Activated T-helper 2 cell treated with anti-CD3 and anti-CD28 coated beads, Interferon-gamma antibody, Interleukin-2, Interleukin-4, amounts not matched to agents 10 μg/mL and 5 μg/mL and 100 μg/mL, durations not matched to agents 14 hours and 24 hours and 36 hours (primary cell): ENCODE measurements at regions not wholly inside any gene's neighbourhood (a gene's known extent, or its start where the extent isn't known, plus 50 kb on each side); places are given as distances from the start of the nearest gene placed in this dataset.

ENCODE experiments used
- DNase-seq: peaks from one replicate; pipeline ENCODE4 v3.0.0; 2021; ENCODE audit warnings: low spot score
- H3K27ac Mint-ChIP-seq: one replicate; pipeline ENCODE4 v1.8.0; 2021; ENCODE audit warnings: mixed read lengths
- H3K27me3 Mint-ChIP-seq: one replicate; pipeline ENCODE4 v1.8.0; 2021; ENCODE audit warnings: low read depth, mixed read lengths
- H3K36me3 Mint-ChIP-seq: one replicate; pipeline ENCODE4 v1.8.0; 2021; ENCODE audit warnings: low read depth, mixed read lengths
- H3K4me1 Mint-ChIP-seq: one replicate; pipeline ENCODE4 v1.8.0; 2021; ENCODE audit warnings: low read depth, mixed read lengths
- H3K4me3 Mint-ChIP-seq: one replicate; pipeline ENCODE4 v1.8.0; 2021; ENCODE audit warnings: low read depth, mild to moderate bottlenecking, moderate library complexity, mixed read lengths
- H3K9me3 Mint-ChIP-seq: one replicate; pipeline ENCODE4 v1.8.0; 2021; ENCODE audit warnings: mixed read lengths
- intact Hi-C: fragments of 100-400 bp; cut with micrococcal nuclease; formaldehyde crosslinking; loops from one replicate; pipeline ENCODE4 v1.15.1; 2023

GRCh38 chr15:93887151-93887550 lies 344.2 kb upstream of the MCTP2 start:
- H3K27me3 Mint-ChIP-seq: no peaks in the 10 kb centered on the region
- no peaks in the 10 kb centered on the region for H3K36me3 Mint-ChIP-seq
- no peak overlapping the region for H3K27ac Mint-ChIP-seq
- intact Hi-C loops: no loop called here
- DNase-seq: no peak
- H3K4me3 Mint-ChIP-seq: no peak overlapping the region
- no peaks in the 10 kb centered on the region for H3K4me1 Mint-ChIP-seq
- H3K9me3 Mint-ChIP-seq: no peaks in the 10 kb centered on the region

GRCh38 chr15:93882779-93883178 lies 348.6 kb upstream of the MCTP2 start:
- no peak overlapping the region for H3K4me3 Mint-ChIP-seq
- H3K36me3 Mint-ChIP-seq: no peaks in the 10 kb centered on the region
- H3K27me3 Mint-ChIP-seq: no peaks in the 10 kb centered on the region
- intact Hi-C loops: no loop called here
- no peaks in the 10 kb centered on the region for H3K9me3 Mint-ChIP-seq
- no peak for DNase-seq
- no peaks in the 10 kb centered on the region for H3K4me1 Mint-ChIP-seq
- H3K27ac Mint-ChIP-seq: no peak overlapping the region

DNA sequence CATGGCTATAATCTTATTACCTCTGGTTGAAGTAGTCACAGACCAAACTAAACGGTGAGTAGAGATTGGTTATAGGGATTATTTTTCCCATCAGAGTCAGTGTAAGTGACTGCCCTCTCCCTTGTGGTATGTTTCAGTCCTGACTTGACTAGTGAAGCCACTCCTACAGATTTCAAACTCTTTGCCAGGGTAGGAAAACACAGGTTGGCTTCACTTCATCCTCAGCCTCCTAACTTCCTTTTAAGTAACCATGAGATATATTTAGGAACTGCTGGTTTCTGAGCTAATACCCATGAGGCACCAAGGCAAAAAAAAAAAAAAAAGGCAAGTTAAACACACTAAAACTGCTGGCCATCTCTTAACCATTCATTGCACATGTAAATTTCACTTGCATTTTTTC lies 349.2 kb upstream of the MCTP2 start:
- H3K27ac Mint-ChIP-seq: no peak overlapping the region
- no peak overlapping the region for H3K4me3 Mint-ChIP-seq
- no peaks in the 10 kb centered on the region for H3K27me3 Mint-ChIP-seq
- no peaks in the 10 kb centered on the region for H3K4me1 Mint-ChIP-seq
- H3K36me3 Mint-ChIP-seq: no peaks in the 10 kb centered on the region
- no peak for DNase-seq
- H3K9me3 Mint-ChIP-seq: no peaks in the 10 kb centered on the region
- intact Hi-C loops: no loop called here

DNA sequence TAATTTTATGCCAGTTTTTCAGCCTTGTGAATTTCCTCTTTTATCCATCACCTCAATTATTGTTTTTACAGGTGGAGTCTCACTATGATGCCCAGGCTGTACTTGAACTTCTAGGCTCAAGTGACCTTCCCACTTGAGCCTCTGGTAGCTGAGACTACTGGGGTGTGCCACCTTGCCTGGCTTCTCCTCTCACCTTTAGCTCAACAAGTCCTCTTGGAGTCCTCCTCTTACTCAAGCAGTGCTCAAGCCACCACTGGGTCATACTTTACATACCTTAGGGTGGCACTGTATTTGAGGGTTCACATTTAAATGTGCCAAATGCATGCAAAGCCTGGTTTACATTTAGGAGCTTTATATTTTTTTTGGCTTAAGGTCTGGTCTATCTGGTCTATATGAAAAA lies 350.1 kb upstream of the MCTP2 start:
- H3K4me3 Mint-ChIP-seq: no peak overlapping the region
- H3K36me3 Mint-ChIP-seq: no peaks in the 10 kb centered on the region
- H3K27me3 Mint-ChIP-seq: no peaks in the 10 kb centered on the region
- H3K4me1 Mint-ChIP-seq: no peaks in the 10 kb centered on the region
- no peak for DNase-seq
- no peak overlapping the region for H3K27ac Mint-ChIP-seq
- no peaks in the 10 kb centered on the region for H3K9me3 Mint-ChIP-seq
- intact Hi-C loops: no loop called here

DNA sequence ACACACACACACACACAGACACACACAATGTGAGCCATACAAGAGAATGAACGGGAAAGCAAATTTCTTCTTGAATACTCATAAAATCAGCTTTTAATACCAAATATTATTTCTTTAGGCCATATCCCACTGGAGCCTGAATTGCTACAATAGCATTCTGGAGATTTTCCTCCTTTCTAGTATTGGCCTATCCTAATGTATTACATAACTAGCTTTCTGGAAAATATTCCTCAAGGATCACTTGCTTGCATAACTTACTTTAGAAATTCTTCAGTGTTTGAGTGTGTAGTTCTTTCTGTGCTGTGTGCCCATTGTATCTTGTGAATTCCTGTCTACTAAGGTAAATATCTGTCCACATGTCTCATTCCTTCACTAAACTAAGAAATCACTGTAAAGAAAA lies 351.0 kb upstream of the MCTP2 start:
- Mint-ChIP-seq H3K27ac (no peak overlapping the region), H3K36me3 (no peaks in the 10 kb centered on the region), H3K9me3 (no peaks in the 10 kb centered on the region), H3K27me3 (no peaks in the 10 kb centered on the region), H3K4me3 (no peak overlapping the region), H3K4me1 (no peaks in the 10 kb centered on the region)
- DNase-seq: no peak
- intact Hi-C loops: no loop called here

GRCh38 chr15:93870583-93870982 lies 360.8 kb upstream of the MCTP2 start:
- Mint-ChIP-seq H3K4me3 (no peak overlapping the region), H3K4me1 (no peaks in the 10 kb centered on the region), H3K36me3 (no peaks in the 10 kb centered on the region), H3K27me3 (peaks cover 5% of the 10 kb centered on the region), H3K9me3 (no peaks in the 10 kb centered on the region), H3K27ac (no peak overlapping the region)
- DNase-seq: no peak
- intact Hi-C loops: no loop called here

DNA sequence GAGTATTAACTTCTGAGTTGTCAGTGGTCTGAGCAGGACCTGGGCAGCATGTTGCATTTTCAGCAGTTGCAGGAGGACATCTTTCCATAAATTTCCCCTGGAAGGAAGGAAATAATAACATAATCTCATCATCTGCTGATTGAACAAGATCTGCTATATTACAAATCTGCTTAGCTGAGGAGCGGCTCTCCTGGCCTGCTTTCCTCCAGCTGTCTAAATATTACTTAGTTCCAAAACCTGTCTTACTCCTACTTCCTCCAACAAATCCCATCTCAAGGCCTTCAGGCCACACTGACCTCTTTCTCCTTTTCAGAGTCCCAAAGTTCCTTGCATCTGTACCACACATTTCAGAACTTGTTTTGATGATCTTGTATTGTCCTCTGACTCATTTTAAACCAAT lies 364.4 kb upstream of the MCTP2 start:
- DNase-seq: no peak
- H3K27ac Mint-ChIP-seq: no peak overlapping the region
- H3K4me1 Mint-ChIP-seq: peaks cover 5% of the 10 kb centered on the region
- peaks cover 19% of the 10 kb centered on the region for H3K27me3 Mint-ChIP-seq
- H3K36me3 Mint-ChIP-seq: no peaks in the 10 kb centered on the region
- no peaks in the 10 kb centered on the region for H3K9me3 Mint-ChIP-seq
- no peak overlapping the region for H3K4me3 Mint-ChIP-seq
- intact Hi-C loops: no loop called here

GRCh38 chr15:93866476-93866875 lies 364.9 kb upstream of the MCTP2 start:
- intact Hi-C loops: no loop called here
- DNase-seq: no peak
- Mint-ChIP-seq H3K27me3 (peaks cover 21% of the 10 kb centered on the region), H3K9me3 (no peaks in the 10 kb centered on the region), H3K4me3 (no peak overlapping the region), H3K36me3 (no peaks in the 10 kb centered on the region), H3K27ac (no peak overlapping the region), H3K4me1 (peaks cover 6% of the 10 kb centered on the region)

- intact Hi-C loops: no loop called here
- Mint-ChIP-seq H3K27me3 (peaks cover 21% of the 10 kb centered on the region), H3K27ac (no peak overlapping the region)
Measured at GRCh38 chr15:93865586-93865985, 365.8 kb upstream of the MCTP2 start.

GRCh38 chr15:93862791-93863190 lies 368.6 kb upstream of the MCTP2 start:
- no peaks in the 10 kb centered on the region for H3K36me3 Mint-ChIP-seq
- no peak overlapping the region for H3K27ac Mint-ChIP-seq
- intact Hi-C loops: no loop called here
- H3K4me3 Mint-ChIP-seq: no peak overlapping the region
- no peaks in the 10 kb centered on the region for H3K9me3 Mint-ChIP-seq
- H3K4me1 Mint-ChIP-seq: peaks cover 9% of the 10 kb centered on the region
- peaks cover 16% of the 10 kb centered on the region for H3K27me3 Mint-ChIP-seq
- DNase-seq: no peak

More at GRCh38 chr15:93865586-93865985, 365.8 kb upstream of the MCTP2 start:
- Mint-ChIP-seq H3K4me3 (no peak overlapping the region), H3K9me3 (no peaks in the 10 kb centered on the region), H3K36me3 (no peaks in the 10 kb centered on the region), H3K4me1 (peaks cover 9% of the 10 kb centered on the region)
- DNase-seq: no peak

DNA sequence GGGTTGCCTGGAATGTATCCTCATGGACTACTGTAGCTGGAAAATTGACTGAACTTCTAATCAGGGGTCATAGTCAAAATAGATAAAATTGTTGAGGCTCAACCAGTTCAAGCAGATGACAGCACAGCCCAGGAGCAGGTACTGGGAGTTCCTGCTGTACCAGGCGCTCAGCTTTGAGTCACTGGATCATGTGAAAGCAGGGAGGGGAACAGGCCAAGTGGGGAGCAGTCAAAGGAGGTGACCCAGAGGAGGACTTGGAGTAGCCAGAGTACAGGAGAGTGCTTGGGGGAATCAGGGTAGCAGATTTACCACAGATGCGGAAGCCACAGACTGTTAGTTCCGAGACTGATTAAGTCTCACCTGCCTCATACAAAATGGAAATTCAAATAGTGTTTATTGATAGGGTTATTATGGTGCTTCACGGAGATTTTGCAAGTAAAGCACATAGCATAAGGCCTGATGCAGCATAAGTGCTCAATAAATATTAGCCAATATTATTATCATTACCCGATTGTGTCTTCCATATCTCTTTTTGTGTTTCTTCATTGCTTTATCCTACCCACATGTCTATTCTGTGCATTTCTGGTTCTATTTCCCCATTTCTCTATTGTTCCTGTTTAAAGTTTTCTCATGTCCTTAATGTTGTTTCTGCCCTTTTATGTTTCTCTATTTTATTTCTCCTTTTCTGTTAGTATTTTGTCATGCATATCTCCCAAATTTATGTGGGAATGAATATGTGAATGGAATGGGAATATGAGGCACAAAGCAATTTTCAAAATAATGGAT lies 369.2 kb upstream of the MCTP2 start:
- Mint-ChIP-seq H3K4me3 (no peak overlapping the region), H3K9me3 (no peaks in the 10 kb centered on the region), H3K27me3 (peaks cover 16% of the 10 kb centered on the region), H3K36me3 (no peaks in the 10 kb centered on the region), H3K4me1 (peaks cover 9% of the 10 kb centered on the region), H3K27ac (no peak overlapping the region)
- DNase-seq: no peak
- intact Hi-C loops: no loop called here

DNA sequence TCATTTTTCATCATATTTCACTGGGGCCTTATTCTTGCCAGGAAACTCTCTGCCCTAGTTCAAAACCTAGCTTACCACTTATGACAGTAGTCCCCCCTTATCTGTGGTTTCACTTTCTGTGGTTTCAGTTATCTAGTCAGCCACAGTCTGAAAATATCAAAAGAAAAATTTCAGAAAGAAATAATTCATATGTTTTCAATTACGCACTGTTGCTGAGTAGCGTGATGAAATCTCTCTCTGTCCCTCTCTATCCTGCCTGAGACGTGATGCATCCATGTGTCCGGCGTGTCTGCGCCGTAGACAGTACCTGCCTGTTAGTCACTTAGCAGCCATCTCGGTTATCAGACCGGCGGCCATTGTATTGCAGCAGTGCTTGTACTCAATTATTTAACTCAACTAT lies 369.9 kb upstream of the MCTP2 start:
- H3K36me3 Mint-ChIP-seq: no peaks in the 10 kb centered on the region
- H3K4me3 Mint-ChIP-seq: no peak overlapping the region
- intact Hi-C loops: no loop called here
- H3K9me3 Mint-ChIP-seq: no peaks in the 10 kb centered on the region
- H3K27ac Mint-ChIP-seq: no peak overlapping the region
- H3K4me1 Mint-ChIP-seq: peaks cover 9% of the 10 kb centered on the region
- no peak for DNase-seq
- peaks cover 16% of the 10 kb centered on the region for H3K27me3 Mint-ChIP-seq

DNA sequence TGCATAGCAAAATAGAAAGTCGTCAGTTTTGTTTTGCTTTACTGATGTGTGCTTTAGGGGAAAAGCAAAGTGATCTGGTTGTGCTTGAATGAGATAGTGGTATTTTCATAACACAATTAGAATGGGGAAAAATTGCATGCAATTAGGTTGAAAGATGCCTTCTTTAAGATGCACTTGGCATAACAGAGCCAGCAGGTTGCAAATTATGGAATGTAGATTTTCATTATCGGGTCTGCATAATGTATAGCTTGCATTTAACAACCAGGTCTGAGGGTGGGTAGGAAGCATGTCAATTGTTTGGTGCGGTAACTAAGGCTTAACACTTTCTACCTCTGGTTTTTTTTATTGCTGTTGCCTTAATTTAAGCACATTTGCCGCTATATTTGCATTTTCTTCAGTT lies 370.7 kb upstream of the MCTP2 start:
- Mint-ChIP-seq H3K9me3 (no peaks in the 10 kb centered on the region), H3K36me3 (no peaks in the 10 kb centered on the region), H3K27ac (no peak overlapping the region), H3K4me1 (peaks cover 9% of the 10 kb centered on the region), H3K4me3 (no peak overlapping the region), H3K27me3 (peaks cover 16% of the 10 kb centered on the region)
- DNase-seq: no peak
- intact Hi-C loops: no loop called here

- H3K27ac Mint-ChIP-seq: no peak overlapping the region
Measured at GRCh38 chr15:93859176-93859575, 372.2 kb upstream of the MCTP2 start.

More at GRCh38 chr15:93859176-93859575, 372.2 kb upstream of the MCTP2 start:
- Mint-ChIP-seq H3K9me3 (no peaks in the 10 kb centered on the region), H3K4me3 (no peak overlapping the region), H3K27me3 (peaks cover 12% of the 10 kb centered on the region), H3K4me1 (peaks cover 9% of the 10 kb centered on the region), H3K36me3 (no peaks in the 10 kb centered on the region)
- intact Hi-C loops: no loop called here
- DNase-seq: no peak
